Colon (tissue), 2 donors: ENCODE measurements at regions not wholly inside any gene's neighbourhood (a gene's known extent, or its start where the extent isn't known, plus 50 kb on each side); places are given as distances from the start of the nearest gene placed in this dataset.

ENCODE experiments used
- FAIRE-seq: peaks from 2 replicates; lab custom pipeline; 2012; peaks lifted over from hg19 to GRCh38; lab: Jason Lieb, UNC
- donor health status: control.
- donor health status: control.

DNA sequence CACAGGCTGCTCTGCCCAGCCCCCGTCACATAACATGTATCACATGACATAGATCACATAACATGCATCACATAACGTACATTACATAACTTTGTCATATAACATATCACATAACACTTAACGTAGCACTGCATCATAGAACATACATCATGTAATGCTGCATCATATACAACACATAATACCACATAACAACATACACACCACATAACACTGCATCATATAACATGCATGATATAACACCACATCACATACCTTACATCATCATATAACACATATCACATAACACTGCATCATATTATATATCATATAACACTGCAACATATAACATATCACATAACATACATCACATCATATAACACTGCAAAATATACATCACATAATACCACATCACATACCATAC lies 83.8 kb downstream of the AXIN2 start:
- FAIRE-seq: no peak

DNA sequence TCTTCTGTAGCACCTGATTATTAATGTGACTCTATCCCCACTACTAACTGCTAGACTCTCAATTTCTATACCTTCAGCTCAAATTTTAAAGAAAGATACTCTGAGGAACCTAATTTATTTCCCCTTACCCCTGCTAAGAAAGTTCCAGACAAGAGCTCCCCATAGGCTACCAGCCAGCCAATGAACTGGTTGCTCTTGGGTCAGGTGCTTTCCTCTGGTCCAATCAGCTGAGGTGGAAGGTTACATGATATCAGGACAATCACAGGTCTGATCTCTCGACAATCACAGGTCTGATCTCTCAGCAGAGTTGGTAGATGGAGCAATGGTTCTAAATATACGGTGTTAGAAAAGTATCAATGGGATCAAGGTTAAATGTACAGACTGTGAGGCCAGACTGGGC lies 86.8 kb downstream of the AXIN2 start:
- no peak for FAIRE-seq

DNA sequence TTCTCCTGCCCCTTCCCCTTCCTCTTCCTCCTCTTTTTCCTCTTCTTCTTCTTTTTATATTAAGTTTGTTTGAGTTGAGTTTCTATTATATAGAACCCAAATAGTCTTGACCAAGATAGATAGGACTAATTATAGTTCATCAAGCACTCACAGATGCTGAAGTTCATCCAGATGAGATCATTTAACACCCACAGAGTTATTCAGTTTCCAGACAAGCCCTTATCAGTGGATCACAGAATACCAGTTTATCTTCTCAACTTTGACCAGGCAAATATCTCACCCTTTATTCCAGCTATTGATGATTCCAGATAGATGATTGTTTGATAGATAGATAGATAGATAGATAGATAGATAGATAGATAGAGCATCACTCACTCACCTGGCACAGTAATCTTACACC lies 87.5 kb downstream of the AXIN2 start:
- no peak for FAIRE-seq

DNA sequence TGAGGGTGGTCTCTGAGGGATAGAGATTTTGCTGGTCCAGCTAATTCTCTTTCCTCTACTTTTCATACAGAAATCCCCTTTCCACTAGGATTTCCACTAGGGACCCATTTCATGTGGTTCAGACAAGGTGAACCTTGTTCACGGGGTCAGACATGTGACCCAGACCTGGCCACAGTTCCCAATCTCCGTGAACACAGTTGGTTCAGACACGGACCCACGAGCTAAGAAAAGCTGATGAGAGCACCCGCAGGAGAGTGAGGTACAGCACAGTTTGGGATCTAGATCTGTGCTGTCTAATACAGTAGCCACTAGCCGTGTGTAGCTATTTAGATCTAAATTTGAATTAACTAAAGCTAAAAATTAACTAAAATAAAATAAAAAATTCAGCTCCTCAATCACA lies 88.1 kb downstream of the AXIN2 start:
- FAIRE-seq: no peak

DNA sequence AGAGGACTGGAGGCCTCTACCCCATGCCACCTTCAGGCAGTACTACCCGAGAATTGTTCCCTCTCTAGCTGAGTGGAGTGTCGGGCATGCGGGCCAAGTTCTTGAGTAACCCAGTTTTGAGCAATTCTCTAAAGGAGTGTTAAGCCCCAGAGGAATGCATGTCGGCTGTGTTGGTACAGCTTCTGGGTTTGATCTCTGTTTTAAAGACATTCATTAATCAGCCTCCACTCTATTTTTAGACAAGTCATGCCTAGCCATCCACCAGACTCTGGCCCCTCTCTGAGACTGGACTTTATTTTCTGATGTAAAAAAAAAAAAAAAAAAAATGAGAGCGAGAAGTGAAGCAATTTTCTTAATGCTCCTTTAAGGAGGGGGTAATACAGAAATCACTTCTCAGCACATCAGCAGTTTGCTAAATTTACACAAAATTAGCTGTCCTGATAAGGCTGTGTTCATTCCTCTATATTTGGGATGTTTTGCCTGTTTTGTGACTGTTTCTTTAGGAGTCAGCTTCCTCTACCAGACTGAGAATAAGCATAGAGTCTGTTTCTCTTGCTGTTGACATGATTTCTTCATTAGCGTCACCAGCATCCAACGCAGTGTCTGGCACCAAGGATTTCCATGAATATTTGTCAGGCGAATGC lies 88.7 kb downstream of the AXIN2 start:
- no peak for FAIRE-seq

DNA sequence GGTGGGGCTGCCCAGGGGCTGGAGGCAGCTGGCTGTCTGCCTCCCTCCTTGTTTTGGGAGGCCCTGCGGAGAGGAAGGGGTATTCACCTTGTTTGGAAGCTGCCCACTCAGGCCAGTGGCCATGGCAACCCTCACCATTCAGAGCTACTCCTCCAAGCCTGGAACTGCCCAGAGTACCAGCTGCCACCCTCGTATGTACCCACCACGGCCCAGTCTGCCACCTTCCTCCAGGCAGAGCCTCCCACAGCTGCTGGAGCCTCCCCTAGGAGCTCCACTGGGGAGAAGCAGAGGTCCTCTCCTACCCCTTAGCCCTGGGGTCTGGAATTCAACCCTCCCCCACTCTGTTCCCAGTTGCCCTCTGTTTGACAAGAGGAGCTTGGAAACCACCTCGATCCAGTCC lies 90.7 kb downstream of the AXIN2 start:
- no peak for FAIRE-seq

DNA sequence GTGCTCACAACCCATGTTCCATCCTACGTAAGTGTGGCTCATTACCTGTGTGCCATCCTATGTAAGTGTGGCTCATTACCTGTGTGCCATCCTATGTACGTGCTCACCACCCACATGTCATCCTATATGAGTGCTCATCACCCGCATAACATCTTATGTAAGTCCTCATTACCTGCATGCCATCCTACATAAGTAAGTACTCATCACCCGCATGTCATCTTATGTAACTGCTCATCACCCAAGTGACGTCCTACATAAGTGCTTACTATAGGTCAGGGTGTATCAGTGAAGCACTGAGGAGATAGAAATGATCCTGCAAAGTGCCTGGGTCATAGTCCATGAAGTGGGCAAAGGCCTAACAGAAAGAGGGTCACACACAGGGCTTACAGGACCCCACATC lies 93.1 kb downstream of the AXIN2 start:
- no peak for FAIRE-seq

DNA sequence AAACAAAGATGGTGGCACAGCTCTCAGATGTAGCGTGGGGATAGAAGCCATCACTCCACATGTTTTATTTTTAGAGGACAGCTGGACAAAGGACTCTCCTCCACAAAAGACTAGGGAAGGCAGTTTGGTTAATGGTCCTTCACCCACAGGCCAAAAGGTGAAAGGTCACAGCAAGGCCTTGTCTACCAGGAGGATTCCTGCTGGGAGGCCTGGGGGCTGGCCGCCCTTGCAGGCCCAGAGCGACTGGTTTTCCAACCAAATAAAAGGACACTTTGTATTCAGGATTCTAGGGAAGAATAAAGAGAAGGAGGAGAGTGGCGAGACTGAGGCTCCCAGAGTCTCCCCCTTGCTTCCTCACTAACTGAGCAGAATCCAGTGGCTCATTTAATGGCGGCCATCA lies 94.3 kb downstream of the AXIN2 start:
- FAIRE-seq: no peak

DNA sequence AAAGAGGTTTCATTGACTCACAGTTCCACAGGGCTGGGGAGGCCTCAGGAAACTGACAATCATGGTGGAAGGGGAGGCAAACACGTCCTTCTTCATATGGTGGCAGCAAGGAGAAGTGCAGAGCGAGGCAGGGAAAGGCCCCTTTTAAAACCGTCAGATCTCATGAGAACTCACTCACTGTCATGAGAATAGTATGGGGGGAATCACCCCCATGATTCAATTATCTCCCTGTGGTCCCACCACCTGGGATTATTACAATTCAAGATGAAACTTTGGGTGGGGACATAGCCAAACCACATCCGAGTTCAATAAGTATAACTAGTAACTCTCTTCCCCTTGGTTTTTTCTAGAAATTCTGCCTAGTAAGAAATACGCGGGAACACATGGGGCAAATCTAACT lies 94.9 kb downstream of the AXIN2 start:
- FAIRE-seq: no peak

DNA sequence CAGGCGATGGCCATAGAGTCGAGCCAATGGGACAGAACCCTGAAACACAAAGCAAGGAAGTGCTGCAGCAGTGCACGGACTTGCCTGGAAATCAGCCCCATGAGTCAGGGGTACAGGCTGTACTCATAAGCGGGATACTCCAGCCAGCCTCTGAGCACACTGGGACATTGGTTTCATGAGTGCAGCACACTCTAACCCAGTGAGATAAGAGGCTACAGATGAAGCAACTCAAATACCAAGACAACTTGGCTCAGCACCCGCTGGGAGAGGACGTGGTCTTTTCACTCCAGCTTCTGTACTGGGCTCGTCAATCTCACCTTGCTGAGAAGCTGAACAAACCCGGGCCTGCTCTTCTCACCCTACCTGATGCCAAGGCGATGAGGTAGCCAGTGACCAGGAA lies 98.2 kb downstream of the AXIN2 start:
- no peak for FAIRE-seq

DNA sequence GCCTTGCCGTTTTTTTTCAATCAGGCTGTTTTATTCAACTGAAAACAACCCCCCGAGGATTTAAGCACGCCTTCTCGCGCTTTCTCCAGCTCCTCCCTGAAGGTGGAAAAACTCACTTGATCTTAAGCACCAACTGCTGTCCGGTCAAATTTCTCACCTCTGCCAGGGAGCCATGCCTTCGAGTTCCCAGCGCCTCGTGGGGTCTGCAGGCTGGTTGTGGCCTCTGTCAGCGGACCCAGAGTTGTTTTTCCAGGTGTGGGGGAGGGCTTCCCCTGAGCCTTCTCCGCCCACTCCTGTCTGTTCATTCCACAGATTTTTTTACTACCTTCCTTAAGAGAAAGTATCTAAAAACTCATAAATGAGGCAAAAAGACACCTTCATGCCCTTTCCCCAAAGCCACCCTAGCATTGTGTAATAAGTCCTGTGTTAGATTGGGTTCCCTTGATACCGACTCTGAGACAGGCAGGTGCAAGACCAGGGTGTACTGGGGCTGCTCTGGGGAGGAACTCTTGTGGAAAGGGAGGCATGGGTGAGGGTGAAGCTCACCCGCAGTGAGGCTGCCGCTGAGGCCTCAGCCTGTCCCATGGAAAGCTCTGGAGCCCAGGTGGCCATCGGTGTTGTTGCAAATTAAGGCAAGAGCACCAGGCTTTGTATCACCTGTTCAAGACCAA lies 101.6 kb downstream of the AXIN2 start:
- no peak for FAIRE-seq

DNA sequence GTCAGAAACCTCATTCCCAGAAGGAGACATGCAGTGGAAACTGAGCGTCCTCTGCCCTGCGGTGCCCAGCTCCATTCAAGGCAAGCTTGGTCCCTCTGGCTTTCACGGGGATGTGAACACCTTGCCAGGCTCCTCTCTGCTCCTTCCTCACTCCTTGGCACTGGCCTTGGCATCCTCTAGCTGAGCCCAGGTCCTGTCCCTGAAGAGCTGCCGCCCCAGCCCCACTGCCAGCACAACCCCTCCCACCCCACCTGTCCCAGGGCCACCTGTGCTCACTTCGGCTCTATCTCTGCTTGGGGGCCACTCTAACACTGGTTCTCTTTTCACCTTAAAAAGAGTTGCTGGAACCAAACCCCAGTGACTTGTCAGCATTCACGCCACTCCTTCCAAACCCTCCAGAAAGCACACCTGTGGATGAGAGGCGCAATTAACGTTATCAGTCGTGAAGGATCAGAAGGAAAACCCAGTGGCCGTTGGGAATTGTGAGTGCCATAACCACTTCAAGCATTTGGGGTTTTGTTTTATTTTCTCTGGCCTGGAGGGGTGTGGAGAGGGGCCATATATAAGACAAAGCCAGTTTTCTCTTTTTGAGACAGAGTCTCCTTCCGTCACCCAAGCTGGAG lies 103.7 kb downstream of the AXIN2 start:
- no peak for FAIRE-seq

DNA sequence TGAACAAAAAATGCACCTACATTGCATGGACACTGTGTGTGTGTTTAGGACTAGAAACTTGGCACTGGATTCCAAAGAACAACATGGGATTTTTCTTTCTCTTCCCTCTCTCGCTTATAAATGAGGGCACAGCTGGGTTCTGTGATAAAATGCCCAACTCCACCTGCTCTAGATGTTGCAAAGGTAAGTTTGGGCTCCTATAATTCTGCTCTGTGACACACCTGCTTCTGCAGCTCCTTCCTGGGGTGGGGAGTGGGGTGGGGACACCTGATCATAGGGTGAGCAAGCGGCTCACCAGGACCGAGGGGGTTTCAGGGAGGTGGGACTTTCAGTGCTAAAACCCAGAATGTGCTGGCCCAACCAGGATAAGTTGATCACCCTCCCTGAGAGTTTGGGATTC lies 104.3 kb downstream of the AXIN2 start:
- FAIRE-seq: no peak

DNA sequence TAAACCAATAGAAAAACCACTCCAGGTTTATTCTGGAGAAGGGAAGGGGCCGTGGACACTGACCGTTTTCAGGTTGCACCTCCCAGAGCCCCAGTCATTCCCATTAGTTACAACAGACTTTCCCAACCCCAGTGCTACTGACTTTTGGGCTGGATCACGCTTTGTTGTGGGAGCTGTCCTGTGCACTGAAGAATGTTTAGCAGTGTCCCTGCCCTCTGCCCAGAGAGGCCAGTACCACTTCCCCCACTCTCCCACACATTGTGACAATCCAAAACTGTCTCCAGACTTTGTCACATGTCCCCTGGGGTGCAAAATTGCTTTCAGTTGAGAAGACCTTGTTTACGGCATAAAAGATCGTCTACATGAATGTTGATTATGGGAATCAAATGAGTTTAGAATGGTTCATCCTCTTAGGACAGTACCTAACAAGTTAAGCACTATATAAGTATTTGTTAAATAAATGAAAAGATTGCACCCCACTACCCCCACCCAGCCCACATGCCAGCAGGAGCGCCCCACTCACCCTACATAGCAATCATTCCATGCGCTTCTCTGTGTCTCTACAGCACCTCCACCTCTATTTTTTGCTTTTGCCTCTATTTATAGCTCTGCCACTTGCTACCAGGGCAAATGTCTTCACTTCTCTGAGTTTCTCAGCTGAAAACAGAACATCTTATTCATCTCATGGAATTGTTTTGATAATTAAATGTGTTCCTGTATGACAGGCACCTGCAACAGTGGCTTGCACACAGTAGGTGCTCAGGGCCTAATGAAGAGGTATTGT lies 104.9 kb downstream of the AXIN2 start:
- no peak for FAIRE-seq

DNA sequence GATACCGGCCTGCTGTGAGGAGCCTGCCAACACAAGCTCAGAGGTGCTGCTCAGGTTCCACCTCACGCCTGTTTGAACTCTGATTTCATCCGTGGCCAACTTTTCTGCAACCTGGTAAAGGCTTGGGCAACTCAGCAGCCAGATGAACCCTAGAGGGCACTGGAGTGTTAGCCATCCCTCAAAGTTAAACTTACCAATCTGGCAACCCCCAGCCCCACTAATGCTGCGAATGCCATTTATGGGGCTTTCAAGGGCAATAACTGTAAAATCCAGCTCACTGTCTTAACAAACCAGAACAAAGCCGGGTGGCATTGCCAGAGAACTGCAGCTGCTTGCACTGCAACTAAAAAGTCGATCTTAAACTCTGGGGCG lies 105.5 kb downstream of the AXIN2 start:
- FAIRE-seq: no peak

DNA sequence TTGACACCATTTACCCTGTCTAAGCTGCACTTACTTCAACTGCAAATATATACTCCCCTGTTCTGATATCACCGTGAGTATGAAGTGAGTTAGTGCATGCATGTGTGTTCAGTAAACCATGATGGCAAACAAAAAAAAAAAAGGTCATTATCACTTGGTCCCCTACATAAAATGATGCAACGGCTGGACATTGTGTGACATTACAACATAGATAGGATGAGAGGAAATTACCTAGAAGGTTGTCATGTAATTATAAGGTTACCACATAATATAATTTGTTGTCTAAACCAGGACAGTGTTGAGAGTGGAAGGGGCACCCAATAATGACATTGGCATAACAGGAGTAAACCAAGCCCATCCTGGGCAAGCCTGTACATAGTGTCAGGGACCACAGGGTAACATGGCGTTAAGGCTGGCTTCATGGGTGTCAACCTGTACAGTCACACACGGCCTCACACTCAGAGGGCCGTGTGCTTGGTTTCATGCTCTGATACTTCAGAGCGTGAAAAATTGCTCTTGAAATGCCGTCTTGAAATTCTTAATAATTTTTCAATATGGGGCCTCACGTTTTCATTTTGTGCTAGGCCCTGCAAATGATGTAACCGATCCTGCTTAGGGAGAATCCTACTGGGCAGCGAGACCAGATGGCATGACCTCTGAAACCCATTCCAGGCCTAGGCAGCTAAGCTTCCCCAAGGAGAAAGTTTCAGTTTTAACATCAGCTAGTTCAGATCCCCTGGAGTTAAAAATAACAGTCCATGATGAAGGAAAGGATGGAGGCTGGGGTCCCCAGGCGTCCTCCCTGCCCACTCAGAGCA lies 106.1 kb downstream of the AXIN2 start:
- FAIRE-seq: no peak

DNA sequence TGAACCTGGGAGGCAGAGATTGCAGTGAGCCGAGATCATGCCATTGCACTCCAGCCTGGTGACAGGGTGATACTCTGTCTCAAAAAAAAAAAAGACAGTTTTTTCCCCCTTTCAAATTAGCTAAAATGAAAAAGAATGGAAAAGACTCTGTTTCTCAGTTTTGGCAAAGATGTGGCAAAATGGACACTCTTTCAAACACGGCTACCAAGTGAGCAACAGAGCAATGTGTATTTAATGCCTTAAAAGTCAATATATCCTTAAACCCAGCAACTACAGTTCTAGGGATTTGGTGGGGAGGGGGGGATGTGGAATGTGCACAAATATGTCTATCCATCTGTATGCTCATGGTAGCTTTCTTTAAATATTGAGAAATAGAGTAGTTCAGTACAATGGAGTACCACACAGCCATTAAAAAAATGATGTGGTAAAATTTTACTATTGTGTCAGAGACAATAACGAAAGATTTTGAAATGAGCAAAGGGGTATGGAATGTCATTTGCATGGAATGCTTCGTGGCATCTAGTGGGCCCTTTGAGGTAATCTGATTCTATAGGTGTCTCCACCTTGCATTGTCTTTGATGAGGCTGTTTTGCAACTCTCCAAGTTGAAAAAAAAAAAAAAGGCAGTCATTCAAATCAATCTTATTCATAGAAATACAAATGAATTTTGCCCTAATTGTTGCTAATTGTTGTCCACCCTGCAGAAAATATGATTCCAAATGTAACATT lies 108.1 kb downstream of the AXIN2 start:
- FAIRE-seq: no peak

DNA sequence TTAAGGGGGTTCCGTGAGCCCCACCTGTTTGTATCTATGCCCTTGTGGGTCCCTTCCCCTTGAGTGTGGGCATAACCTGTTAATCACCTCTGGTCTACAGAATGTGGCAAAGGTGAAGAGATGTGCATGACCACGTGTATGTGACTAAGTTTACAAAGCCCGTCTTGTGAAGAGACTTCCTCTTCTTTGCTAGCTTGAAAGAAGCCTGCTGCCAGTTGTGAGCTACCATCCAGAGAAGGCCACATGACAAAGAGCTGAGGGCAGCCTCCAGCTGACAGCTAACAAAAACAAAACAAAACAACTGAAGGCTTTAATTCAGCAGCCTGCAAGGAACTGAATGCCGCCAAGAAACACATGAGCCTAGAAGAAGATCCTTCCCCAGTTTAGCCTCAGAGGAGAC lies 112.0 kb downstream of the AXIN2 start:
- no peak for FAIRE-seq

DNA sequence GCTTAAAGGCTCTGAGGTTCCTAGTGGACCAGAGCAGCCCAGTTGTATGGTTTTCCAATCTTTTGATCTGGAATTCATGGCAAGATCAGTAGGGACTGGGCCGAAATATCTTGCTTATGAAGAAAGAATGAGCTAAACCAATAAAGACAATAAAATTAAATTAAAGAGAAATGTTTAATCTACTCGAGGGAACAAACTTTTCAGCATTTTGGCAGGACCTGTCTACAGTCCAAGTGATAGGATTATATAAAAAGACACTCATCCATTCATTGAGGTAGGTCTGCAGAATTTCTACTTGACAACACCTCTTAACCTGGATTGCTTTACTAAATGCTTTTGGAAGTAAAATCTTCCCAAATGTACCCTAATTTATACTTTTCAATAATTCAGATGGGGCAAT lies 113.6 kb downstream of the AXIN2 start:
- no peak for FAIRE-seq

DNA sequence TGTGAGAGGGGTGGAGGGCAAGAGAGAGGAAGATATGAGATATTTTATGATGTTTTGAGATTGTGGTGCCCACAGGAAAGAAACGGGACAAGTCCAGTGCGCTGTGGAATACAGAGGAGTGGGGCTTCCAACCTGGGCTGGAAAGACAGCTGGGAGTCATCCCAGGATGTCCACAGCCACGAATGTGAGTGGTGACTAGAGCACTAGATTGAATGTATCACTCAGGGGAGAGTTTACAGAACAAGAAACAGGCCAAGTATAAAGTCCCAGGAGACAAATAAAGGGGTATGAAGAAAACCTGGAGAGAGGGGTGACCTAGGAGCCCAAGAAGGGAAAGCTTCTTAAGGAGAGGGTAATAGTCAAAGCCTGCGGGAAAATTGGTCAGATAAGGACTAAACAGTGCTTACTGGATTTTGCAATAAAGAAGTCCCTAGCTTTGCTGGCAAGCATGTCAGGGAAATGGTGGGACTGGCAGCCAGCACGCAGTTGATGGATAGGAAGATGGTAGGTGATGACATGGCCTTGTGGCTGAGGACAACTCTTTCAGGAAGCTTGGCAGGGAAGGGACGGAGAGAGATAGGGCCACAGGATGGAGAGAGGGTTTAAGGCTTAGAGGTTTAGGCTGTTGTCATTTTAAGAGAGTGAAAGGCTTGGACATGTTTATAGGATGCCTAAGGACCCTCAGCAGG lies 114.5 kb downstream of the AXIN2 start:
- no peak for FAIRE-seq

DNA sequence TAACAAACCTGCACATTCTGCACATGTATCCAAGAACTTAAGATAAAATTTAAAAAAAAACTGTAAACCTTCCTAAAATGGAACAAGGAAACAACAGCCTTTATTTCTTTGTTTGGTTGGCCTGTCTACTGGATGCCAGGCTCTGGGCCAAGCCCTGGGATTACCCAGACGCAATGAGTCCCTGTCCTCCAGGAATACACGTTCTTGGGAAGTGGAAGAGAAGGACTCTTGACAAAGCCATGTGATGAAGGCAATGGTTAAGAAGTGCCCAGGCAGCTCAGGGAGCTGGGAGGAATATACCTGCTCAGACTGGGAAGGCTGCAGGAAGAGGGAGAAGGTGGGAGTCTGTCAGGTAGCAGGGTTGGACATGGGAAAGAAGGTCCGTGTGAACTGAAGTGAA lies 115.4 kb downstream of the AXIN2 start:
- no peak for FAIRE-seq
